GM12875 (cell line): ENCODE measurements at regions not wholly inside any gene's neighbourhood (a gene's known extent, or its start where the extent isn't known, plus 50 kb on each side); places are given as distances from the start of the nearest gene placed in this dataset.

Source experiments
- H3K4me3 ChIP-seq: one replicate; pipeline ENCODE4 v1.5.1; 2011; ENCODE audit warnings: low read depth, low read length, control low read depth
- TF ChIP-seq, protein P1 (sequence below): IDR thresholded peaks from 2 replicates; pipeline ENCODE4 v1.5.1; 2011; ENCODE audit warnings: low read depth, mild to moderate bottlenecking, control low read depth, inconsistent platforms, low read length, moderate library complexity, borderline replicate concordance; ENCODE audit not compliant: insufficient read depth

DNA sequence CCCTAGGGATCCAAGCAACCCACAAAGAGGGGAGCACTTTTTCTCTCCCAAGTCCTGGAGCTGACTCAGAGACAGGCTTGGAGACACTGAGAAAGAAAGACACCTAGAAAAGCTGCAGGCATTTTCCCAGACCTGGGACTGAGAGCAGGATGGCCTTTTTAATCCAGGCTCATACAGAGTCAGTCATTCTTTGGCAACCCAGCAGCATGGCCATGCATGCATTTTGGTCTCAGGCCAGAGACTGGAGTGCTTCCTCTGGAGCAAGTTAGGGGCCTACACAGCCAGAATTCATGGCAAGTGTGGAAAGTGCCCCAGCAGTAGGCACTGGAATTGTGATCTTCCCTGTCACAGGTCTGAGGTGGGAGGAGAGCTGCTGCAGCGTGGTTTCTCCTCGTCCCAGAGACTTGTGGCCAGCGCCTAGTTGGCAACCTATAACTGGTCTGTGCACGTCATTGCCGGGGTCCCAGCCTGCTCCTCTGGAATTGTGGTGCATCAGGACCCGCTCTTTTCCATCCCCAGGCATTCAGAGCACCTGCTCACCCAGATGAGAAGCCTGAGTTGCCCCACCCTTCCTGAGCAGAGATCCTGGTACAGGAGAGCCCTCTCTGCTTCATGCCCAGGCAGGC, 231.9 kb upstream of the RAB6C start:
- TF ChIP-seq, protein P1, sequence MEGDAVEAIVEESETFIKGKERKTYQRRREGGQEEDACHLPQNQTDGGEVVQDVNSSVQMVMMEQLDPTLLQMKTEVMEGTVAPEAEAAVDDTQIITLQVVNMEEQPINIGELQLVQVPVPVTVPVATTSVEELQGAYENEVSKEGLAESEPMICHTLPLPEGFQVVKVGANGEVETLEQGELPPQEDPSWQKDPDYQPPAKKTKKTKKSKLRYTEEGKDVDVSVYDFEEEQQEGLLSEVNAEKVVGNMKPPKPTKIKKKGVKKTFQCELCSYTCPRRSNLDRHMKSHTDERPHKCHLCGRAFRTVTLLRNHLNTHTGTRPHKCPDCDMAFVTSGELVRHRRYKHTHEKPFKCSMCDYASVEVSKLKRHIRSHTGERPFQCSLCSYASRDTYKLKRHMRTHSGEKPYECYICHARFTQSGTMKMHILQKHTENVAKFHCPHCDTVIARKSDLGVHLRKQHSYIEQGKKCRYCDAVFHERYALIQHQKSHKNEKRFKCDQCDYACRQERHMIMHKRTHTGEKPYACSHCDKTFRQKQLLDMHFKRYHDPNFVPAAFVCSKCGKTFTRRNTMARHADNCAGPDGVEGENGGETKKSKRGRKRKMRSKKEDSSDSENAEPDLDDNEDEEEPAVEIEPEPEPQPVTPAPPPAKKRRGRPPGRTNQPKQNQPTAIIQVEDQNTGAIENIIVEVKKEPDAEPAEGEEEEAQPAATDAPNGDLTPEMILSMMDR = no peak
- no peak overlapping the region for H3K4me3 ChIP-seq

DNA sequence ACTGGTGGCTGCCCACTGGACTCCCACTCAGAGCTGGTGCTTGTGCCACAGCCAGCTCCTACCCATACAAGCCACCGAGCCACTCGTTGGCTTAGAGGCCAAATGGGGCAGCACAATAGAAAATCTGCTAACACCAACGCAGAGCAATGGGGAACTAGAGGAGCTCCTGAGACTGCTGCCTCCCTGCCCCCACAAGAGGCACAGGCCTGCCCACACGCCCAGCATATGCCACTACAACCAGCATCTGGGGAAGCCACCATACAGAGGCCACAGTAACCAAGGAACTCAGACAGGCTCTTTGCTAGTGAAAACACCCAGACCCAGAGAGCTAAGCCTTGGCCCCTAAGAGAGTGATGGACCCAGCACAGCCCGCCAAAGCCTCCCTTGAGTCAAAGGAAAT, 231.2 kb upstream of the RAB6C start:
- H3K4me3 ChIP-seq = no peak overlapping the region
- TF ChIP-seq, protein P1 = no peak

DNA sequence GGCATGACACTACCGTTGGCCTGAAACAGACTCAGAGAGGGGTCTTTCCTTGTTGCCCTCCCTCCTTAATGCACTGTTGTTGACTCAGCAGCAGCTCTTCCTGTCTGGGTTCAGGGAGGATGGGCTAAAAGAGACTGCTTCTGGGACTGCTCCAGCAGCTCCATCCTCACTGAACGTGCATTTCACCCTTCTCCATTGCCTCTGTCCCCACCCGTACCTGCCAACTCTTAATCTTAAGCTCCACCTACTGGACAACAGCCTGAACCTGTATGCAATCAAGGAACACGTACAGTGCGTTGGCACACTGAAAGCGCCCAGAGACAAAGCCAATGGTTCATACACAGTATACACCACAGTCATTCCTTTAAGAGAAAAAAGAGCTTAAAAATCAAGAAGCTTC, 230.8 kb upstream of the RAB6C start:
- TF ChIP-seq, protein P1 = no peak
- H3K4me3 ChIP-seq = no peak overlapping the region

DNA sequence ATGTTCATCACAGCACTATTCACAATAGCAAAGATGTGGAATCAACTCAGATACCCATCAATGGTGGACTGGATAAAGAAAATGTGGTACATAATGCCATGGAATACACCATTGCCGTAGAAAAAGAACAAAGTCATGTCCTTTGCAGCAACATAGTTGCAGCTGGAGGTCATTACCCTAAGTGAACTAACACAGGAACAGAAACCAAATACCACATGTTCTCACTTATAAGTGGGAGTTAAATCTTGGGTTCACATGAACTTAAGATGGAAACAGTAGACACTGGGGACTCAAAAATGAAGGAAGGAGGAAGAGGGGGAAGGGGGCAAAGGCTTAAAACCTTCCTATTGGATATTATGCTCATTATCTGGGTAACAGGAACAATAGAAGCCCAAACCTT, 228.1 kb upstream of the RAB6C start:
- TF ChIP-seq, protein P1 = no peak
- no peak overlapping the region for H3K4me3 ChIP-seq

DNA sequence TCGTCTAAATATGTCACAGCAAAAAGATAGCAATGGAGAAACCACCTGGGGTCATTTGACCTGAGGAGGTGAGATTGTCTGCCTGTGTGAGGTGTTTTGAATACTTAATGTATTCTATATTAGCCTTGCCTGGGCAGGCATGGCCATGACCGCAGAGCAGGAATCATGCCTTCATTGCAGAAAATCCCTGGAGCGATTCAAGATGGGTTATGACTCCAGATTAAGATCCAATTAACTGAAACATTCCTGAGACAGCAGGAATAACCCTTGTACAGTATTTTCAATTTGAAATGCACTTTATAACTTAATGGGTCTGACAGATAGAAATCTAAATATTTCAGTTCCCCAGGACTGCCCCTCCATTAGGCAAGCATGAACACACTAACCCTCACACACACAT, 227.3 kb upstream of the RAB6C start:
- H3K4me3 ChIP-seq = no peak overlapping the region
- TF ChIP-seq, protein P1 = no peak

DNA sequence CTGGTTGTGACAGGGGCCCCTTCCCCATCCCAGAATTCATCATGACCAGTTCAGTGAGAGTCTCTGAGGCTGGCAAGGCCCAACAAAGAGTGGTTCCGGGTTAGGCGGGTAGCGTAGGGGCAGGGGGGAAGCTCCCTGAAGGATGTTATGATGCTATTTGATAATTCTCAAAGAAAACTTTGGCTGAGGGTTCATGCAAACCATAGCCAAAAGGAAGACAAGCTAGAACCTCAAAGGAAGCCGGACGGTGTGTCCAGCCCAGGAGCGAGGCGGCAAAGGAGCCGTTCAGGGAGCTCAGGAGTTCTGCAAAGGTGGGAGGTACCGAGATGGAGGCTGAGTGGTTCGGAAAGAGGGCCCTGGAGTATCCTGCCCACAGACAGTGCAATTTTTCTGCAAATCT, 226.8 kb upstream of the RAB6C start:
- TF ChIP-seq, protein P1 = no peak

DNA sequence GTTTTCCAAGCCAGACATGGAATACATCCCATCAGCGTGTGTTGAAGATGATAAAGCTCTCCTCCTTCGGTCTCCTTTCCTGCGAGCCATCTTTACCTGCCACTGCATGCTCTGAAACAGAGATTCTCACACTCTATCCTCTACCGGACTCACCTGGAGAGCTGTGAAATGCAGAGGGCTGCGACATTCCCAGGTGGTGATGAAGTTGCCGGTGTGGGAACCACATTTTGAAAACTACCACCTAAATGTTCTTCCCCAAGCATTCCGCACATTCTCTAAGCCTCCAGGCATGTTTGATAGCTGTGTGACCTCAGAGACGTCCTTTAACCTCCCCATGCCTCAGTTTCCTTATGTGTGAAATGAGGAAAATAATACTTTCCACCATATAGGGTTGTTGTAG, 226.2 kb upstream of the RAB6C start:
- TF ChIP-seq, protein P1 = no peak

More for the DNA sequence above, 226.8 kb upstream of the RAB6C start:
- H3K4me3 ChIP-seq = no peak overlapping the region

More for the DNA sequence above, 226.2 kb upstream of the RAB6C start:
- no peak overlapping the region for H3K4me3 ChIP-seq
